GM23338 (cell line): ENCODE measurements at regions not wholly inside any gene's neighbourhood (a gene's known extent, or its start where the extent isn't known, plus 50 kb on each side); places are given as distances from the start of the nearest gene placed in this dataset.

Source experiments
- ATAC-seq: fragments of 200-7000 bp; cut with Tn5 transposase; 3 replicates; pipeline ENCODE4 v1.9.1; 2020
- DNase-seq: peaks from one replicate; pipeline ENCODE4 v3.0.0-alpha.2; 2015; ENCODE audit warnings: low spot score
- H2AFZ ChIP-seq: fragments of 200-600 bp; sonication (generic); 2 replicates; pipeline ENCODE4 v1.8.0; 2016; ENCODE audit warnings: antibody characterized with exemption, mild to moderate bottlenecking, moderate library complexity
- H3F3A ChIP-seq: fragments of 200-600 bp; sonication (generic); replicated peaks from 2 replicates; pipeline ENCODE4 v1.8.0; 2017; ENCODE audit warnings: antibody characterized with exemption, mixed run types, low read depth
- H3K27ac ChIP-seq: fragments of 200-600 bp; sonication (generic); 2 replicates; pipeline ENCODE4 v1.6.1; 2016; ENCODE audit warnings: low read depth
- H3K27me3 ChIP-seq: fragments of 200-600 bp; sonication (generic); 2 replicates; pipeline ENCODE4 v1.8.0; 2016; ENCODE audit warnings: mild to moderate bottlenecking, mixed run types, moderate library complexity; ENCODE audit not compliant: insufficient read depth
- H3K36me3 ChIP-seq: fragments of 200-600 bp; sonication (generic); 2 replicates; pipeline ENCODE4 v1.8.0; 2016; ENCODE audit warnings: mild to moderate bottlenecking; ENCODE audit not compliant: insufficient read depth
- H3K4me1 ChIP-seq: fragments of 200-600 bp; sonication (generic); 2 replicates; pipeline ENCODE4 v1.8.0; 2016; ENCODE audit warnings: mild to moderate bottlenecking, moderate library complexity; ENCODE audit not compliant: insufficient read depth
- H3K4me2 ChIP-seq: fragments of 200-600 bp; sonication (generic); 2 replicates; pipeline ENCODE4 v1.7.1; 2017; ENCODE audit warnings: mixed run types
- H3K4me3 ChIP-seq: fragments of 200-600 bp; sonication (generic); 2 replicates; pipeline ENCODE4 v1.6.1; 2016; ENCODE audit warnings: mixed run types
- H3K79me2 ChIP-seq: fragments of 200-600 bp; sonication (generic); replicated peaks from 2 replicates; pipeline ENCODE4 v1.8.0; 2017; ENCODE audit warnings: mild to moderate bottlenecking; ENCODE audit not compliant: insufficient read depth
- H3K9me2 ChIP-seq: fragments of 200-600 bp; sonication (generic); 2 replicates; pipeline ENCODE4 v1.8.0; 2017; ENCODE audit not compliant: insufficient read depth
- H4K20me1 ChIP-seq: fragments of 200-600 bp; sonication (generic); replicated peaks from 2 replicates; pipeline ENCODE4 v1.8.0; 2017; ENCODE audit warnings: mild to moderate bottlenecking; ENCODE audit not compliant: insufficient read depth
- H3K27ac Mint-ChIP-seq: 2 replicates; pipeline ENCODE4 v1.8.0; 2020; ENCODE audit warnings: inconsistent platforms, mild to moderate bottlenecking, moderate library complexity, mixed read lengths
- H3K27me3 Mint-ChIP-seq: 3 replicates; pipeline ENCODE4 v1.8.0; 2022; ENCODE audit warnings: low read depth, mild to moderate bottlenecking, moderate library complexity, mixed read lengths, inconsistent platforms; ENCODE audit not compliant: insufficient read depth, poor library complexity
- H3K36me3 Mint-ChIP-seq: 3 replicates; pipeline ENCODE4 v1.8.0; 2021; ENCODE audit warnings: low read depth, mild to moderate bottlenecking, inconsistent platforms, moderate library complexity, mixed read lengths
- H3K4me1 Mint-ChIP-seq: 3 replicates; pipeline ENCODE4 v1.8.0; 2020; ENCODE audit warnings: mild to moderate bottlenecking, inconsistent platforms, mixed read lengths
- H3K4me3 Mint-ChIP-seq: 3 replicates; pipeline ENCODE4 v1.8.0; 2021; ENCODE audit warnings: moderate library complexity, mild to moderate bottlenecking, inconsistent platforms, mixed read lengths
- H3K9me3 Mint-ChIP-seq: 3 replicates; pipeline ENCODE4 v1.8.0; 2020; ENCODE audit warnings: moderate library complexity, mild to moderate bottlenecking, inconsistent platforms, mixed read lengths
- ETS1 ChIP-seq: IDR thresholded peaks from 2 replicates; pipeline ENCODE4 v1.6.1; 2016; ENCODE audit warnings: antibody characterized with exemption
- EZH2 ChIP-seq: fragments of 200-600 bp; sonication (generic); IDR thresholded peaks from one replicate; pipeline ENCODE4 v1.8.0; 2017; ENCODE audit warnings: antibody characterized with exemption, mild to moderate bottlenecking, low read depth; ENCODE audit not compliant: unreplicated experiment
- EZH2phosphoT487 ChIP-seq: fragments of 200-600 bp; sonication (generic); IDR thresholded peaks from one replicate; pipeline ENCODE4 v1.8.1; 2018; ENCODE audit warnings: antibody characterized with exemption; ENCODE audit not compliant: unreplicated experiment
- JUNB ChIP-seq: IDR thresholded peaks from one replicate; pipeline ENCODE4 v1.6.1; 2016; ENCODE audit warnings: antibody characterized with exemption; ENCODE audit not compliant: unreplicated experiment
- REST ChIP-seq: IDR thresholded peaks from one replicate; pipeline ENCODE4 v1.6.1; 2018; ENCODE audit warnings: antibody characterized with exemption; ENCODE audit not compliant: unreplicated experiment
- ZNF462 ChIP-seq: fragments of 250-450 bp; sonication (Bioruptor Pico); IDR thresholded peaks from 2 replicates; pipeline ENCODE4 v1.5.0; 2020; ENCODE audit warnings: mild to moderate bottlenecking, moderate library complexity

GRCh38 chr7:79909176-79909575 is 225.5 kb upstream of the GNAI1 start (continued):
- TF ChIP-seq REST (no peak), ETS1 (no peak)

- no peaks in the 10 kb centered on the region for H4K20me1 ChIP-seq
- TF ChIP-seq EZH2 = no peak
- TF ChIP-seq EZH2phosphoT487 = no peak
- TF ChIP-seq ETS1 = no peak
- H3K4me2 ChIP-seq = no peak overlapping the region
- H3F3A ChIP-seq = no peaks in the 10 kb centered on the region
- H3K27ac ChIP-seq = no peak overlapping the region
- no peaks in the 10 kb centered on the region; the same call in none of the 2 replicates for H3K9me2 ChIP-seq
- Mint-ChIP-seq H3K36me3 (no peaks in the 10 kb centered on the region), H3K27me3 (no peaks in the 10 kb centered on the region), H3K4me3 (no peak overlapping the region), H3K9me3 (no peaks in the 10 kb centered on the region), H3K4me1 (no peaks in the 10 kb centered on the region), H3K27ac (no peak overlapping the region)
- no peak overlapping the region for H2AFZ ChIP-seq
- DNase-seq = no peak
- no peak overlapping the region for H3K4me3 ChIP-seq
- H3K4me1 ChIP-seq = no peaks in the 10 kb centered on the region
- ATAC-seq = no peak
- no peaks in the 10 kb centered on the region for H3K27me3 ChIP-seq
- no peaks in the 10 kb centered on the region for H3K36me3 ChIP-seq
- no peaks in the 10 kb centered on the region for H3K79me2 ChIP-seq
These were observed 237.5 kb upstream of the GNAI1 start for GRCh38 chr7:79897166-79897565.

- H3K4me3 ChIP-seq = no peak overlapping the region
- Mint-ChIP-seq H3K4me3 (no peak overlapping the region), H3K4me1 (no peaks in the 10 kb centered on the region), H3K36me3 (no peaks in the 10 kb centered on the region), H3K27ac (no peak overlapping the region), H3K9me3 (no peaks in the 10 kb centered on the region), H3K27me3 (no peaks in the 10 kb centered on the region)
- H3K4me2 ChIP-seq = no peak overlapping the region
- ATAC-seq = no peak
- H3K27me3 ChIP-seq = no peaks in the 10 kb centered on the region
- no peak overlapping the region for H2AFZ ChIP-seq
- H3F3A ChIP-seq = no peaks in the 10 kb centered on the region
- DNase-seq = no peak
- no peaks in the 10 kb centered on the region; the same call in 1 of the 2 replicates for H3K9me2 ChIP-seq
- no peaks in the 10 kb centered on the region for H3K79me2 ChIP-seq
- no peaks in the 10 kb centered on the region for H3K4me1 ChIP-seq
- H3K27ac ChIP-seq = no peak overlapping the region
- no peaks in the 10 kb centered on the region for H4K20me1 ChIP-seq
- no peaks in the 10 kb centered on the region for H3K36me3 ChIP-seq
- TF ChIP-seq EZH2 (no peak), ZNF462 (CRISPR knock-in tag) (no peak), JUNB (no peak), ETS1 (no peak)
These were observed 240.6 kb upstream of the GNAI1 start for GRCh38 chr7:79893991-79894390.
